GM19397 (cell line): ENCODE measurements at regions not wholly inside any gene's neighbourhood (a gene's known extent, or its start where the extent isn't known, plus 50 kb on each side); places are given as distances from the start of the nearest gene placed in this dataset.

Experiments used
- ATAC-seq: cut with Tn5 transposase; IDR thresholded peaks from one replicate; pipeline ENCODE4 v1.9.1; 2021; ENCODE audit warnings: mild to moderate bottlenecking, moderate library complexity; ENCODE audit not compliant: unreplicated experiment

- ATAC-seq: no peak
These were observed 974.0 kb downstream of the TBC1D22A start for GRCh38 chr22:47736186-47737034.

GRCh38 chr22:47734511-47734910 lies 972.1 kb downstream of the TBC1D22A start:
- no peak for ATAC-seq

GRCh38 chr22:47727641-47728040 lies 965.2 kb downstream of the TBC1D22A start:
- ATAC-seq: no peak

GRCh38 chr22:47724751-47725150 lies 962.3 kb downstream of the TBC1D22A start:
- ATAC-seq: no peak

GRCh38 chr22:47724030-47724429 lies 961.6 kb downstream of the TBC1D22A start:
- no peak for ATAC-seq

- no peak for ATAC-seq
These were observed 955.9 kb downstream of the TBC1D22A start for GRCh38 chr22:47718337-47718736.

- no peak for ATAC-seq
These were observed 954.6 kb downstream of the TBC1D22A start for GRCh38 chr22:47716890-47717615.

- ATAC-seq: no peak
These were observed 953.6 kb downstream of the TBC1D22A start for GRCh38 chr22:47715866-47716578.

- ATAC-seq: no peak
These were observed 951.5 kb downstream of the TBC1D22A start for GRCh38 chr22:47713941-47714340.

GRCh38 chr22:47710135-47710534 lies 947.7 kb downstream of the TBC1D22A start:
- ATAC-seq: no peak

GRCh38 chr22:47705350-47705749 lies 942.9 kb downstream of the TBC1D22A start:
- no peak for ATAC-seq

- ATAC-seq: no peak
These were observed 936.5 kb downstream of the TBC1D22A start for GRCh38 chr22:47698906-47699305.

- no peak for ATAC-seq
These were observed 935.4 kb downstream of the TBC1D22A start for GRCh38 chr22:47697861-47698260.

- ATAC-seq: no peak
These were observed 934.3 kb downstream of the TBC1D22A start for GRCh38 chr22:47696776-47697175.

GRCh38 chr22:47695176-47695575 lies 932.7 kb downstream of the TBC1D22A start:
- no peak for ATAC-seq

GRCh38 chr22:47694536-47695130 lies 932.2 kb downstream of the TBC1D22A start:
- ATAC-seq: no peak

- no peak for ATAC-seq
These were observed 931.2 kb downstream of the TBC1D22A start for GRCh38 chr22:47693606-47694005.

- no peak for ATAC-seq
These were observed 930.4 kb downstream of the TBC1D22A start for GRCh38 chr22:47692811-47693210.

GRCh38 chr22:47691152-47691895 lies 928.9 kb downstream of the TBC1D22A start:
- ATAC-seq: no peak

- no peak for ATAC-seq
These were observed 928.1 kb downstream of the TBC1D22A start for GRCh38 chr22:47690586-47690985.
